ENCODE measurements at regions not wholly inside any gene's neighbourhood (a gene's known extent, or its start where the extent isn't known, plus 50 kb on each side); places are given as distances from the start of the nearest gene placed in this dataset.

DNA sequence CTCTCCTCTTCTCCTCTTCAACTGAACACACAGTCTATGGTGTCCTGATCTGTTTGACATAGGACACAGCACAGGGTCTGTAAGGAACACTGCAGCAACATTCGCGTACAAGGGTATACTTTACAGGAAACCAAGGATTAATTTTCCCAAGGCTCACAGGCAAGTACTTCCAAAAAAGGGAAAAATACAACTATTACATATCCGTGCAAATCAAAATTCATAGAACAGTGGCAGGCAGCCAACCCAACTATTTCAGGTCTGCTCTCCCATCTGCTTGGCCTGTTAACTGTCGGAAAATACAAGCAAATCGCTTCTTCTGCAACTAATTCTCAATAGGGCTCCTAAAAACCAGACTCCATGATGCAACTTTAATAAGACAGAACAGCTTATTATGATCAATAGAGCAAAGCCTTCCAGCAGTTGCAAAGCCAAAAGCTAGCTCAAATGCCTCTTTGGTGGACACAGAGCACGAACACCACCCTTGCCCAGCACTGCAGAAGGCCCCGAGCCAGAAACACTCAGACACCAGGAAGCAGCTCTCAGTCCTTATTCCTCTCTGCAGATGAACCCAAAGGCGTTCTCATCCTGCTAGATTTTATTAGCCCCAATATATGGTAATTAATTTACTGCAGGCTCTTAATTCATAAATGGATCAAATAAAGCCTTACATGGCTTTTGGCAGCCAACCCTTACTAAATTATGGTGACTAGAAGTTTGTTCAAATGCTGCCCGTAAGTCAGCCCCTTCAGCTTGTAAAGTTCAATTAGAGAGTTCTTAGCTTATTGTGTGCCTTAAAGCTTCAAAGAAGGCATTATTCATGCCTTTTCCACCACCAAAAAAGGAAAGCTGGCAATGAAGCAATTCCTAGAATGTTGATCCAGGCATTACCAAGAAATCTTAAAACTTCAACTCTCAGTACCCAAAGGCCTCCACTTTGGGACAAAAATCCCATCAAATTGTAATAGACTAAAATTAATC, 68.8 kb downstream of the ZNF608 start:
- TF ChIP-seq, protein P1, sequence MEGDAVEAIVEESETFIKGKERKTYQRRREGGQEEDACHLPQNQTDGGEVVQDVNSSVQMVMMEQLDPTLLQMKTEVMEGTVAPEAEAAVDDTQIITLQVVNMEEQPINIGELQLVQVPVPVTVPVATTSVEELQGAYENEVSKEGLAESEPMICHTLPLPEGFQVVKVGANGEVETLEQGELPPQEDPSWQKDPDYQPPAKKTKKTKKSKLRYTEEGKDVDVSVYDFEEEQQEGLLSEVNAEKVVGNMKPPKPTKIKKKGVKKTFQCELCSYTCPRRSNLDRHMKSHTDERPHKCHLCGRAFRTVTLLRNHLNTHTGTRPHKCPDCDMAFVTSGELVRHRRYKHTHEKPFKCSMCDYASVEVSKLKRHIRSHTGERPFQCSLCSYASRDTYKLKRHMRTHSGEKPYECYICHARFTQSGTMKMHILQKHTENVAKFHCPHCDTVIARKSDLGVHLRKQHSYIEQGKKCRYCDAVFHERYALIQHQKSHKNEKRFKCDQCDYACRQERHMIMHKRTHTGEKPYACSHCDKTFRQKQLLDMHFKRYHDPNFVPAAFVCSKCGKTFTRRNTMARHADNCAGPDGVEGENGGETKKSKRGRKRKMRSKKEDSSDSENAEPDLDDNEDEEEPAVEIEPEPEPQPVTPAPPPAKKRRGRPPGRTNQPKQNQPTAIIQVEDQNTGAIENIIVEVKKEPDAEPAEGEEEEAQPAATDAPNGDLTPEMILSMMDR (IDR thresholded peaks at IDR 0.05): no peak
- no peak for TF ChIP-seq ZFX (IDR thresholded peaks at IDR 0.05; ENCODE audit: borderline replicate concordance)

All from 22Rv1 (cell line).